BJ (cell line): ENCODE measurements at regions not wholly inside any gene's neighbourhood (a gene's known extent, or its start where the extent isn't known, plus 50 kb on each side); places are given as distances from the start of the nearest gene placed in this dataset.

Source experiments
- CTCF ChIA-PET: fragments of 350-600 bp; formaldehyde crosslinking; extraction: SDS; loops from one replicate; lab custom pipeline; 2021; ENCODE audit warnings: antibody characterized with exemption, inconsistent platforms; lab: Yijun Ruan, JAX
- POLR2A ChIA-PET: fragments of 300-600 bp; sonication (Branson Sonifier 250); formaldehyde crosslinking; extraction: SDS; loops from one replicate; lab custom pipeline; 2021; ENCODE audit warnings: antibody characterized with exemption; lab: Charles Lee
- DNase-seq: peaks from one replicate; pipeline ENCODE4 v3.0.0-alpha.2; 2011; ENCODE audit warnings: low read depth
- H3K27me3 ChIP-seq: 2 replicates; pipeline ENCODE4 v1.6.0; 2011; ENCODE audit warnings: low read length; ENCODE audit not compliant: control insufficient read depth, insufficient read depth
- H3K36me3 ChIP-seq: 2 replicates; pipeline ENCODE4 v1.5.1; 2011; ENCODE audit warnings: low read length; ENCODE audit not compliant: control insufficient read depth, insufficient read depth
- H3K4me3 ChIP-seq: 2 replicates; pipeline ENCODE4 v1.5.1; 2011; ENCODE audit warnings: low read depth, mild to moderate bottlenecking, control low read depth, low read length
- TF ChIP-seq, protein P1 (sequence below): IDR thresholded peaks from 2 replicates; pipeline ENCODE4 v1.5.1; 2011; ENCODE audit warnings: low read depth, mild to moderate bottlenecking, control low read depth, inconsistent platforms, low read length, moderate library complexity; ENCODE audit not compliant: insufficient read depth

DNA sequence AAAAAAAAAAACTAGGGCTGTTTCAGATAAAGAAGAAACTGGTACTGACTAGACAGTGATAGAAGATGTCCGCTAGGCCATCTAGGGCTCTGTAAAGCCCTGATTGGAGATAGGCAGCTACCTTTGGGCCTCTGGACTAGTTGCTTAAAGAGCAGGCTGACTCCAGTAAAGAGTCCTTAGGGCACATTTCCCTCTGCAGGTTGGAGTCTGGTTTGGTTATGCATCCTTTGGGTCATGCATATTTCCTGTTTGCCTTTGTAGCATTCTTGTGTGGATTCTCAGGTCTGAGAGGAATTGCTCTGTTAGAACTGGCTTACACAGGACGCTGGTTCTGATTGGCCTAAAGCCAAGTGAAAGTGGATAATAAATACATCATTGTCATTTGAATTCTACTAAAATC is 165.5 kb upstream of the LRRN1 start:
- DNase-seq, result no peak
- CTCF ChIA-PET, result no interaction called here
- TF ChIP-seq, protein P1, sequence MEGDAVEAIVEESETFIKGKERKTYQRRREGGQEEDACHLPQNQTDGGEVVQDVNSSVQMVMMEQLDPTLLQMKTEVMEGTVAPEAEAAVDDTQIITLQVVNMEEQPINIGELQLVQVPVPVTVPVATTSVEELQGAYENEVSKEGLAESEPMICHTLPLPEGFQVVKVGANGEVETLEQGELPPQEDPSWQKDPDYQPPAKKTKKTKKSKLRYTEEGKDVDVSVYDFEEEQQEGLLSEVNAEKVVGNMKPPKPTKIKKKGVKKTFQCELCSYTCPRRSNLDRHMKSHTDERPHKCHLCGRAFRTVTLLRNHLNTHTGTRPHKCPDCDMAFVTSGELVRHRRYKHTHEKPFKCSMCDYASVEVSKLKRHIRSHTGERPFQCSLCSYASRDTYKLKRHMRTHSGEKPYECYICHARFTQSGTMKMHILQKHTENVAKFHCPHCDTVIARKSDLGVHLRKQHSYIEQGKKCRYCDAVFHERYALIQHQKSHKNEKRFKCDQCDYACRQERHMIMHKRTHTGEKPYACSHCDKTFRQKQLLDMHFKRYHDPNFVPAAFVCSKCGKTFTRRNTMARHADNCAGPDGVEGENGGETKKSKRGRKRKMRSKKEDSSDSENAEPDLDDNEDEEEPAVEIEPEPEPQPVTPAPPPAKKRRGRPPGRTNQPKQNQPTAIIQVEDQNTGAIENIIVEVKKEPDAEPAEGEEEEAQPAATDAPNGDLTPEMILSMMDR, result no peak
- Histone ChIP-seq H3K4me3 (no peak overlapping the region), H3K36me3 (no peaks in the 10 kb centered on the region), H3K27me3 (no peaks in the 10 kb centered on the region)
- POLR2A ChIA-PET, result no interaction called here

DNA sequence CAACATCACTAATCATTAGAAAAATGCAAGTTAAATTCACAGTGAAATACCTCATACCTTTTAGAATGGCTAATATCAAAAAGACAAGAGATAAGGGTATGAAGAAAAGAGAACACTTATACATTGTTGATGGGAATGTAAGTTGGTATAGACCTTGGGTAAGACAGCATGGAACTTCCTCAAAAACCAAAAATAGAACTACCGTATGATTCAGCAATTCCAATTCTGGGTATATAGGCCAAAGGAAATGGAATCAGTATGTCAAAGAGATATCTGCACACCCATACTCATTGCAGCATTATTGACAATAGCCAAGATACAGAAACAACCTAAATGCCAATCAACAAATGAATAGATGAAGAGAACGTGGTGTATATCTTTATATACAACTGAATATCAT is 166.8 kb upstream of the LRRN1 start:
- ChIA-PET POLR2A (no interaction called here), CTCF (interaction anchor here (0.6 kb wide), 1 partner anchor 34 kb away, joined by 3 read pairs; no protein-coding TSS in a partner anchor)
- Histone ChIP-seq H3K4me3 (no peak overlapping the region), H3K36me3 (no peaks in the 10 kb centered on the region), H3K27me3 (no peaks in the 10 kb centered on the region)
- no peak for DNase-seq
- TF ChIP-seq, protein P1, result no peak

DNA sequence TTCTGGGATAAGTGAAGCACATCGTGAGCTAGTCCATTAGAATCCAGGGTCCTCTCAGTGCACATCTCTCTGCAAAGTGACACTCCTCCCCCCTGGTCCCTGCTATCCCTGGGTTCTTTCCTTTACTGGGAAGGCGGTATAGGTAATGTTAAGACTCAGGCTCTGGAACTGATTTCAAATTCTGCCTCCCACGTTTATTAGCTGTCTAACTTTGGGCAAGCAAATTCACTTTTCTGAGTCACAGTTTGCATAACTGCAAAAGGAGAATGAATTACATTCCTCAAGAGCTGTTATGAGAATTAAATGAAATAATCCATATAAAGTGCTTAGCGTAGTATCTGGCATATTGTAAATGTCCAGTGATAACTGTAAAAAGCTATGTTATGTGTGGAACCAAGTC is 168.1 kb upstream of the LRRN1 start:
- no peaks in the 10 kb centered on the region for H3K27me3 ChIP-seq
- no peak overlapping the region for H3K4me3 ChIP-seq
- no peak for DNase-seq
- TF ChIP-seq, protein P1, result no peak
- no peaks in the 10 kb centered on the region for H3K36me3 ChIP-seq
- CTCF ChIA-PET, result no interaction called here
- POLR2A ChIA-PET, result no interaction called here

DNA sequence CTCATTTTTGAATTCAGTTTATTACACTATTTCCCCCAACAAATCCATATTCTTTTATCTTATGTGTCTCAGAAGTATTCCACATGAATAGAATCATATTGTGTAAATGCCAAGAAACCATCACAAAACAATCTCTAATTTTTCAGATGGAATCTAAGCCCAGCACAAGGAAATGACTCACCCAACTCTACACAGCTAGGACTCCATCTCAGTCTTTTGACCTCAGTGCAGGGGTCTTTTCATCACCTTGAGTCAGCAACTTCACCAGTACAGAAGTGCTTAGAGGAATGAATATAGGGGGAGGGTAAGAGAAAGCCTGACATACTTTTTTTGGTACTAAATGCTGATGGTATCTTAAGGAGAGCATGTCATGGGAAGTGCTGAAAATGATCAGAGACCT is 169.3 kb upstream of the LRRN1 start:
- H3K36me3 ChIP-seq, result no peaks in the 10 kb centered on the region

DNA sequence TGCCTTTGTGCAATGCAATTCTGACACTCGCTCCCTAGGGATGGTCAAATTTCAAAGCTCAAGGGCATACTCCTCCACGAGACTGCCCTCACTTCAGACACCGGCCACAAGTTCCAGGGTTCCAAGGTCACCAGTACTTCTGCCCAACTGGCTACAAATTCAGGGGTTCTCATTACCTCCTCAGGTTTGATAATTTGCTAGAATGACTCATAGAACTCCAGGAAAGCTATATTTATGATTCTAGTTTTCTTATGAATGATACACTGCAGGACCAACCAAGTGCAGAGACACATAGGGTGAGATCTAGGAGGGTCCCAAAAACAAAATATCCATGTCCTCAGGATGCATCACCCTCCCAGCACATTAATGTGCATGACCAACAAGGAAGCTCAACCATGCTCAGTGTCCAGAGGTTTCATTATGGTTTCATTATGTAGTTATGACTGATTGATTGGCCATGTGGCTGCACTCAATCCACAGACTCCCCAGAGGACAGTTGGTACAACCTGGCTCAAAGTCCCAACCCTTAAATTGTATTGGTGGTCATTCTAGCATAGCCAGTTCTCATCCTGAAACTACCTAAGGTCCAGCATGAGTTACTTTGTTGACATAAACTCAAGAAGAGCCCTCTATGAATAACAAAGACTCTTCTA is 170.4 kb upstream of the LRRN1 start:
- Histone ChIP-seq H3K36me3 (no peaks in the 10 kb centered on the region), H3K27me3 (no peaks in the 10 kb centered on the region), H3K4me3 (no peak overlapping the region)
- TF ChIP-seq, protein P1, result no peak
- CTCF ChIA-PET, result no interaction called here
- POLR2A ChIA-PET, result no interaction called here
- no peak for DNase-seq

More for the DNA sequence above, 169.3 kb upstream of the LRRN1 start:
- ChIA-PET CTCF (no interaction called here), POLR2A (no interaction called here)
- no peak for DNase-seq
- Histone ChIP-seq H3K27me3 (no peaks in the 10 kb centered on the region), H3K4me3 (no peak overlapping the region)
- TF ChIP-seq, protein P1, result no peak
